SU-DHL-6 (cell line): ENCODE measurements at regions not wholly inside any gene's neighbourhood (a gene's known extent, or its start where the extent isn't known, plus 50 kb on each side); places are given as distances from the start of the nearest gene placed in this dataset.

Source experiments
- CTCF ChIP-seq: fragments of 200-600 bp; sonication (generic); IDR thresholded peaks from one replicate; pipeline ENCODE4 v1.5.1; 2017; ENCODE audit warnings: antibody characterized with exemption, mild to moderate bottlenecking, low read length, moderate library complexity; ENCODE audit not compliant: insufficient read depth, poor library complexity, severe bottlenecking
- EZH2phosphoT487 ChIP-seq: fragments of 200-600 bp; sonication (generic), shearing (Covaris generic); conservative IDR thresholded peaks from 2 replicates; pipeline ENCODE4 v1.6.1; 2018; ENCODE audit warnings: mild to moderate bottlenecking, antibody characterized with exemption, low read length, moderate library complexity, mixed read lengths

- TF ChIP-seq CTCF = no peak
- TF ChIP-seq EZH2phosphoT487 = no peak
Measured at GRCh38 chr11:21768388-21768787, 424.5 kb upstream of the ANO5 start.
